GM12865 (cell line): ENCODE measurements at regions not wholly inside any gene's neighbourhood (a gene's known extent, or its start where the extent isn't known, plus 50 kb on each side); places are given as distances from the start of the nearest gene placed in this dataset.
A peak's percentile ranks its signal among the peaks of the same experiment; 100 is the strongest.

ENCODE experiments used
- DNase-seq: peaks from one replicate; pipeline ENCODE4 v3.0.0; 2010; ENCODE audit warnings: low read depth
- H3K4me3 ChIP-seq: 2 replicates; pipeline ENCODE4 v1.5.1; 2011; ENCODE audit warnings: mild to moderate bottlenecking, low read depth, low read length, control low read depth
- CTCF ChIP-seq: IDR thresholded peaks from 2 replicates; pipeline ENCODE4 v1.5.1; 2011; ENCODE audit warnings: low read length, control low read depth, low read depth, inconsistent platforms; ENCODE audit not compliant: insufficient read depth; ENCODE audit errors: missing control alignments

- DNase-seq = peak; percentile 82
- no peak overlapping the region for H3K4me3 ChIP-seq
- TF ChIP-seq CTCF = no peak
These were observed 224.1 kb downstream of the ASCL1 start for GRCh38 chr12:103181366-103182152.

- no peak for DNase-seq
- no peak overlapping the region for H3K4me3 ChIP-seq
- TF ChIP-seq CTCF = no peak
These were observed 224.8 kb downstream of the ASCL1 start for GRCh38 chr12:103182299-103182698.

- H3K4me3 ChIP-seq = no peak overlapping the region
- no peak for DNase-seq
- TF ChIP-seq CTCF = no peak
These were observed 239.0 kb downstream of the ASCL1 start for GRCh38 chr12:103196467-103196866.

GRCh38 chr12:103197725-103198388, 240.4 kb downstream of the ASCL1 start:
- no peak for TF ChIP-seq CTCF
- DNase-seq = no peak

GRCh38 chr12:103198499-103198898, 241.0 kb downstream of the ASCL1 start:
- TF ChIP-seq CTCF = no peak
- H3K4me3 ChIP-seq = no peak overlapping the region
- DNase-seq = no peak

More at GRCh38 chr12:103197725-103198388, 240.4 kb downstream of the ASCL1 start:
- H3K4me3 ChIP-seq = no peak overlapping the region

GRCh38 chr12:103205906-103206305, 248.4 kb downstream of the ASCL1 start:
- no peak for TF ChIP-seq CTCF
- H3K4me3 ChIP-seq = no peak overlapping the region
- DNase-seq = no peak
